ENCODE measurements at regions not wholly inside any gene's neighbourhood (a gene's known extent, or its start where the extent isn't known, plus 50 kb on each side); places are given as distances from the start of the nearest gene placed in this dataset.

GRCh38 chr7:94111009-94111408 is 106.9 kb upstream of the BET1 start:
- no peak for TF ChIP-seq CTCF (IDR thresholded peaks at IDR 0.05)
- Mint-ChIP-seq H3K27ac (ENCODE audit: unreplicated experiment) (no peak overlapping the region), H3K9me3 (ENCODE audit: unreplicated experiment) (peaks cover 6% of the 10 kb centered on the region), H3K4me1 (ENCODE audit: unreplicated experiment) (peaks cover 7% of the 10 kb centered on the region), H3K27me3 (ENCODE audit: unreplicated experiment) (no peaks in the 10 kb centered on the region), H3K36me3 (ENCODE audit: unreplicated experiment) (no peaks in the 10 kb centered on the region), H3K4me3 (ENCODE audit: unreplicated experiment) (no peak overlapping the region)
- DNase-seq (ENCODE audit: extremely low spot score, unreplicated experiment): no peak

GRCh38 chr7:94115316-94115715 is 111.2 kb upstream of the BET1 start:
- Mint-ChIP-seq H3K27ac (ENCODE audit: unreplicated experiment) (no peak overlapping the region), H3K27me3 (ENCODE audit: unreplicated experiment) (no peaks in the 10 kb centered on the region), H3K36me3 (ENCODE audit: unreplicated experiment) (no peaks in the 10 kb centered on the region), H3K9me3 (ENCODE audit: unreplicated experiment) (peaks cover 6% of the 10 kb centered on the region), H3K4me1 (ENCODE audit: unreplicated experiment) (peaks cover 15% of the 10 kb centered on the region), H3K4me3 (ENCODE audit: unreplicated experiment) (no peak overlapping the region)
- TF ChIP-seq CTCF (IDR thresholded peaks at IDR 0.05): no peak
- DNase-seq (ENCODE audit: extremely low spot score, unreplicated experiment): no peak

- peaks cover 29% of the 10 kb centered on the region for H3K4me1 Mint-ChIP-seq (ENCODE audit: unreplicated experiment)
- TF ChIP-seq CTCF (IDR thresholded peaks at IDR 0.05): no peak
- no peaks in the 10 kb centered on the region for H3K9me3 Mint-ChIP-seq (ENCODE audit: unreplicated experiment)
- H3K27ac Mint-ChIP-seq (ENCODE audit: unreplicated experiment): no peak overlapping the region
- no peak overlapping the region for H3K4me3 Mint-ChIP-seq (ENCODE audit: unreplicated experiment)
- peaks cover 2% of the 10 kb centered on the region for H3K36me3 Mint-ChIP-seq (ENCODE audit: unreplicated experiment)
- no peak for DNase-seq (ENCODE audit: extremely low spot score, unreplicated experiment)
- no peaks in the 10 kb centered on the region for H3K27me3 Mint-ChIP-seq (ENCODE audit: unreplicated experiment)
Observed at GRCh38 chr7:94123136-94123535, 119.0 kb upstream of the BET1 start.

GRCh38 chr7:94127026-94127425 is 122.9 kb upstream of the BET1 start:
- Mint-ChIP-seq H3K27me3 (ENCODE audit: unreplicated experiment) (no peaks in the 10 kb centered on the region), H3K9me3 (ENCODE audit: unreplicated experiment) (no peaks in the 10 kb centered on the region), H3K4me1 (ENCODE audit: unreplicated experiment) (peaks cover 56% of the 10 kb centered on the region), H3K27ac (ENCODE audit: unreplicated experiment) (no peak overlapping the region), H3K4me3 (ENCODE audit: unreplicated experiment) (no peak overlapping the region), H3K36me3 (ENCODE audit: unreplicated experiment) (peaks cover 2% of the 10 kb centered on the region)
- no peak for DNase-seq (ENCODE audit: extremely low spot score, unreplicated experiment)
- no peak for TF ChIP-seq CTCF (IDR thresholded peaks at IDR 0.05)

- no peak overlapping the region for H3K4me3 Mint-ChIP-seq (ENCODE audit: unreplicated experiment)
- peaks cover 55% of the 10 kb centered on the region for H3K4me1 Mint-ChIP-seq (ENCODE audit: unreplicated experiment)
- TF ChIP-seq CTCF (IDR thresholded peaks at IDR 0.05): no peak
- peak overlapping the region; percentile 91 for H3K27ac Mint-ChIP-seq (ENCODE audit: unreplicated experiment)
- H3K9me3 Mint-ChIP-seq (ENCODE audit: unreplicated experiment): no peaks in the 10 kb centered on the region
- no peaks in the 10 kb centered on the region for H3K36me3 Mint-ChIP-seq (ENCODE audit: unreplicated experiment)
- no peaks in the 10 kb centered on the region for H3K27me3 Mint-ChIP-seq (ENCODE audit: unreplicated experiment)
- no peak for DNase-seq (ENCODE audit: extremely low spot score, unreplicated experiment)
Observed at GRCh38 chr7:94128072-94128471, 123.9 kb upstream of the BET1 start.

All from osteocyte (in vitro differentiated cells).